HT-29 (cell line): ENCODE measurements at regions not wholly inside any gene's neighbourhood (a gene's known extent, or its start where the extent isn't known, plus 50 kb on each side); places are given as distances from the start of the nearest gene placed in this dataset.
"Not testable (repeated sequence)": the region's sequence is repeated elsewhere in the genome, so short reads cannot be mapped to it uniquely, and the experiment has no call there.

Experiments used
- DNase-seq: peaks from one replicate; pipeline ENCODE4 v3.0.0-alpha.2; 2015; ENCODE audit warnings: low spot score

DNA sequence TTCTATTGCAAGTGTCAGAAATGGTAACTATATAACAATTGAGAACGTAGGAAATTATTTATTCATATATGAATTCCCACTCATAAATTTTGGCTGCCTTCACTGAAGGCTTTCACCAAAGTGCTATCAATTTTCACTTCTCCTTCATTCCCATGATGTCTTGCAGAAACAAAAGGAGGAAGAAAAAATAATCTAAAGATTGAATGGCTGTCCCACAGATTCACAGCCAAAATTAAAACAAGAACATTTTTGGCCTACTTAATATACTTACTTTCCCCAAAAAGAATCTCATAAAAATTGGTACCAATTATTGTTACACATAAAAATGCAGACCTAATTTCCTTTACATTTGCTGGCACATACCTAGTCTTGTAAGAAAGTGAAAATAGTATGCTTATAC is 616.1 kb downstream of the CD109 start:
- no peak for DNase-seq

DNA sequence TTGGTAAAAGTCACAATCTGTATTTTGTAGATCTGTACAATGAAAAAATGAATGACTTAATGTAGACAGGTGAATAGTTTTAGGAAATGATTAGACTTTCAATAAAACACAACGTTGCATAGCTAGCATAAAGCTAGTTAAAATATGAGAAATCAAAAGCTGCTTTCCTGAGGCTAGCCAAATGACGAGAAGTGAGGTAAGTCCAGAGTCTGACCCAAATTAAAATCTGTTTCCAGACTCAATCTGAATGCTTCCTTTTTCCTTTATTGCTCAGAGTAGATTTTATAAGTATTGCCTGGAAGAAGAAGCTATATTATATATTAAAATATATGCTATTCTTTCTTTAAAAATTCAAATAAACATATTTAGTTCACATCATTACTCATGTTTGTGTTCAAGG is 615.4 kb downstream of the CD109 start:
- no peak for DNase-seq

DNA sequence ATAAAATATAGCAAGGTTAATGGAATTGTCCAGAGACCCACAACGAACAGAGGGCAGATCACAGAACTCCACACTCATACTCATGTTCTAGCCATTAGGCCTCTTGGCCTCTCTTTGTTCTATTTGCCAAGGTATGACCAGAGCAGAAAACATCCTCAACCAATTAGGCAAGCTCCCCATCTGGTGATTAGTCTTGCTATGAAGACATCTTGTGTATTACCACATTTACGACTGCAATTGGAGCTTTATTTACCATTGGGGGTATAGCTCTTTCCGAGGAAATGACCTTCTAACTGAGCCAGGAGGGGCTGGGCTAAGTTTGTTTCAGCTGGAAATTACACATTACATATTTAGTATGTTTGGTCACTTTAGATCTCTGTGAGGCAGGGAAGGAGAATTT is 593.9 kb downstream of the CD109 start:
- DNase-seq: no peak

DNA sequence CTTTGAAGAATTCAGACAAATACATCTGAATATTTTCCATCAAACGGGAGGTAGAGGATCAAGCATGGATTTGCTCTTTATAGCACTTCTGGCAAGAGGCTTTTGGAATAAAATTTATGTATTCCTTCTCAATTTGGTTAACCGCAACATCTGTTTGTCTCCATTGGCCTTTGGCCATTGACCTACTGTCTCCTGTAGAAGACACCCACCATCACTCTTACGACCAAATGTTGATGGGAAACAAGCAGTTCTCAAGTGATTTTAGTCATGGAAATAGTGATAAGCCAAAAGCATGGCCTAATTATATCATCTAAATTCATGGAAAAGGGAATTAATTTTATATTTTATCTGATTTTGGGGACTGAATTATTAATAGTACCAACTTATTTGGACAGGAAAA is 591.9 kb downstream of the CD109 start:
- no peak for DNase-seq

DNA sequence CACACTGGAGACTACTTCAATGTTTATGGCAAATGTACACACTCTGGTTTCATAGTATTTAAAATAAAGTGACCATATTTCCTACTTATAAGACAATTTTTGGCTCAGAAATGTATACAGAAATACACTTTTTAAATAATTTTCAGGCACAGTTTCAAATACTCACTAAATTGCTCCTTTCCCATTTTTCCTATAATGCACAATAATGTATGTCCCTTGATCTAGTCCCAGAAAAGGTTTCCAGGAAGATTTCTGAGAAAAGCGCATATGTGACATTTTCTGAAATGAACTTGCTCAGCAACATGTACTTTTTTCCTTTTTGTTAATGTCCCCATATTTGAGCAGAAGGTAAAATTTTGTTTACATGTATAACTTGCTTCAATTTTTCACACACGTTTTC is 591.4 kb downstream of the CD109 start:
- no peak for DNase-seq

DNA sequence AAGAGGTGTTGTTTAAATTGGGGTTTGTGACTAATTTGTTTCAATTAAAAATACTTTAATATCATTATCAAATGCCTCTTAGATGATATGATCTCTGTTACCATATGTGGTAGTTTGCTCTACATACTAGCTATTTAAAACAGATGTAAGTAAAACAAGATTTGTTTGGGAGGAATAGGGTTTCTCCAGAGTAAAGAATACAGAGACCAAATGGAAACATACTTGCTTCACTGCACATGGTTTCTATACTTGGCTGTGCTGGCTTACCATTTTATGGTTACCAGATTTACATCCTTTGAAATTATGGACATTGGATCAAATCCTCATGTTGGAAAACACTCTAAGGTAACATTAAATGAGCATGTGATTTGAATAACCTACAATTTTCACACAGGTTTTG is 588.3 kb downstream of the CD109 start:
- DNase-seq: no peak

DNA sequence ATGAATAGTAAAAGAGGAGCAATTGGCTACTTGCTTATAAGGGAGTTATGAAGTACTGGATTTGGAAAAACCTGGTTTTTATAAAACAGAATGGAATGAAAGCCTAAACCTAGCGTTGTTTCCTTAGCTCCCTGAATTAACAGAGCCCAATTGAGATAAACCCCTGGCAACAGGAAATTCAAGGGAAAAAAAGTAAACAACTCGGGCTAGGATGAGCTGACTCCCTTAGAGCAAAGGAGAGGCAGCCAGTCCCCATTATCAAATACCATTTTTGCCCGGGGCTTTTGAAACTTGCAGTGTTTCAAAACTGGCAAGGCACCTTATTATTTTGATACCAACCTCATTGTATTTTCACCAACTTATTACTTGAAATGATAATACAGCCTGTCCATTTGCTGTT is 587.5 kb downstream of the CD109 start:
- DNase-seq: no peak

DNA sequence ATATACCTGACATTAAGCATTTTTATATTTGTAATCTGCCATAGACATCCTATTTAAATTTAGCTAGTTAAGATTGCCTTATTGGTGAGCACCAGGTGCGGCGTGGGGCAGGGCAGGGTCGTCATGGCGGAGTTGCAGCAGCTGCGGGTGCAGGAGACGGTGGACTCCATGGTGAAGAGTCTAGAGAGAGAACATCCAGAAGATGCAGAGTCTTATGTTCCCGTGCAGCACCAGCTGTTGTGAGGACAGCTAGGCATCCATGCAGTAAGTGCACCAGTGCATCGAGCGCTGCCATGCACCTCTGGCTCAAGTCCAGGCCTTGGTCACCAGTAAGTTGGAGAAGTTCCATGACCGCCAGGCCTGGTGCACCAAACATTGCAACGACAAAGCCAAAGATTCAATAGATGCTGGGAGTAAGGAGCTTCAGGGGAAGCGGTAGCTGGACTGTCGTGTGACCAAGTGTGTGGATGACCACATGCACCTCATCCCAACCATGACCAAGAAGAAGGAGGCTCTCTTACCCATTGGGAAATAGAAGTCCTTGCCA is 586.2 kb downstream of the CD109 start:
- DNase-seq: no peak

DNA sequence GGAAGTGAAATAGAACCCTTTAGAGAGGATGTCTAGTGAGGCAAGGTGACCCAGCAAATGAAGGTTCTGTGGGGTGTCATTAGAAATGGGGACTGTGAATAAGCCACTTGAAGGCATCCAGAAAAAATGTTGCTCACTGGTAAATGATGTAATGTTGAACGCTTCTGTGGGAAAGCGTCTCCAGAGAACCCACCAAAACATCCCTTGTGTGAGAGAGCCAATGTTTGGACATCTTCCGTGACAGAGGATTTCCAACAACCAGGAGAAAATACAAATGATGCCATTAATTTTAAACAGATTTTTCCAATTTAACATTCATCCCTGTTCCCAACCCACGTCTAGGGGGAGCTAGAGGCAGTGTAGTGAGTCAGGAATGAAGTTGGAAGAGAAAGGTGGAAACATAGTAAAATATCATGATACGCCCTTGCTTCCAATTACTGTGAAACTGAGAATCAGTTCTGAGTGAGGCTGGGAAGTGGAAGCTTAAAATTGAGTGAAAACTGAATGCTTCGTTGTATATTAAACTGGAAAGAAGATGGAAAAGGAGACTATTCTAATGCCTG is 584.2 kb downstream of the CD109 start:
- peak; percentile 14 for DNase-seq

DNA sequence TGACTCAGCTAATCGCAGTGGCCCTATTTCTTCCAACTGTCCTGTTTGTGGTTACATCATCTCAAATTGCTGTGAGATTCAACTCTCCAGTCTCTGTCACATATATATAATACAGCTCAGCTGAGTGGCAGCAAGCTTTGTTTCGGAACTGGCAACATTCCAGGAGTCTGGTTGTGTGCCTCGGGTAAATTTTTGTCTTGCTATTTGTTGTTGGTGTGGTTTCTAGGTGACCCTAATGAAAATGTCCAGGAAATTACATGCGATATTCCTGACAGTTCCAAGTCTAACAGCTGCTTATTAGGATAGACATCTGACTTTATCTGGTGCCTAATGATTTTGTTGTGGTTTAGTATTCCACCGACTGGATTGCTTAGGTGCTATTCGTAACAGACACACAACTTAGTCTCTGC is 581.8 kb downstream of the CD109 start:
- peak; percentile 32 for DNase-seq

DNA sequence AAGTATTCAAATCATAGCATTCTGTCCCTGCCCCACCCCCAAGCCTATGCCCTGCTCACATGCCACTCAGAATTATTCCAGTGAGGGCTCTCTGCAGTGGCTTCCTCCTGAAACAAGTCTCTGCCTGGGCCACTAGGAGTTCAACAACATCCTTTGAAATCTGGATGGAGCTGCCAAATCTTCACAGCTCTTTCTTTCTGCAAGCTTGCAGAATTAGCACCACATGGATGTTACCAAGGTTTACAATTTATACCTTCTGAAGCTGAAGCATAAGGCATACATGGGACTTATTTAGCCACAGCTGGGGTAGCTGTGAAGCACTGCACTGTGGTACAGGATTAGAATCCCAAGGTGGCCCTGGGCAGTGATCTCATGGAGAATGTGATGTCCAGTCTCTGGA is 577.5 kb downstream of the CD109 start:
- DNase-seq: no peak

DNA sequence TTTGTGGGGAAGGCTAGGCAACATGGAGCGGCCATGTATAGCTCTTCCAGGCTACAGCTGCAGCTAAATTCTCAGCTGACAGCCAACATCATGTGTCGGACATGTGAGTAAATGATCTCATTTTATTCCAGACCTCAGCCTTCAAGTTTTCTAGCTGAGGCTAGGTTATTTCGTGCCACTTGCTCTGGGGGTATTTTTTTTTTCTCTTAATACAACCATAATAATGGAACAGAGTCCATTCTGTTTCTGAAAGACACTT is 573.5 kb downstream of the CD109 start:
- no peak for DNase-seq

DNA sequence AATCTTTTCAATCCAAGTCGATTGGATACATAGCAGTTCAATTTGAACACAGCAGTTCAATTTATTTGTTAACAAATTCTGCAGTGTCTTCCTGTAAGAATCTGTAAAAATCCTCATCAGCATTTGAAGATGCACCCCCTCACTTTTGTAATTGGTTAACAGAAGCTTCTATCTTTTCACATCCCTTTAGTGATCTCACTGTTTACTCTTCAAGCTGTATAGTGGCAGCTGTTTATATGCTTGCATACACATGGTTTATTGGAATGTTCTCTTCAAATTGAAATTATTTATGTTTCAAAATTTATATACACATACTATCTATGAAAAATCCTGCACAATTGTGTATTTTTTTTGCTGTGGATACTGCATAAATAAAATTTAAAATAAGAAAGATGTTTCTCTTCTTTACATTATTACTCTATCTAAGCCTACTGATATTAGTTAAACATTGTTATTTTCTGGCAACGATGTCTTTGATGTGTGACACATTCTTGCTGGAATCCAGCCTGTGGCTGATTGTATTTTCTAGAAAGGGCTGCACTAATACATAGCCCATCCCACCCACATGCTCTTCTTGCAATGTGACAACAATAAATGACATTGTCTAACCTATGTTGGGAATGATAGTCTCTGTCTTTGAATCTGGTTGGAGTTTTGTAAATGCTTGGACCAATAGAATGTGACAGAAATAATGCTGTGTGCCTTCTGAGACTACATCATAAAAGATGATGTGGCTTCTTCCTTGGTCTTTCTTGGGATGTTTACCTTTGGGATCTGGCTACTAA is 573.0 kb downstream of the CD109 start:
- DNase-seq: no peak

DNA sequence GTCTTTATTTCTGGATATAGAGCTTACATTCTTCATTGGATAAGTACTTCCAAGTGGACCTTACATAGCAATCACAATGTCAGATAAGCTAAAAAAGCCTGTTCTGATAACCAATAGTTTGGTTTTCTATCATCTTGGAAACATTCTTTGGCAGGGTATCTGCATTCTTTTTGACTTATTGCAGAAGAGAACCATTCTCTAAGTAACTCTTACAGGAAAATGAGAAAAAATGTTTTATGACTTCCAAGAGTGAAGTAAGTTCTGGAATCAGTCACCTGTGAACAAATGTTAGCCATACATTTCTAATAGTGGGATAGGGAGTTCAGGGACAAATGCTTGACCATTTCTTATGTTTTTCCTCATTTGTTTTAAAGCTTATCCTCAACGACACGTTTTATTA is 564.0 kb downstream of the CD109 start:
- DNase-seq: no peak

DNA sequence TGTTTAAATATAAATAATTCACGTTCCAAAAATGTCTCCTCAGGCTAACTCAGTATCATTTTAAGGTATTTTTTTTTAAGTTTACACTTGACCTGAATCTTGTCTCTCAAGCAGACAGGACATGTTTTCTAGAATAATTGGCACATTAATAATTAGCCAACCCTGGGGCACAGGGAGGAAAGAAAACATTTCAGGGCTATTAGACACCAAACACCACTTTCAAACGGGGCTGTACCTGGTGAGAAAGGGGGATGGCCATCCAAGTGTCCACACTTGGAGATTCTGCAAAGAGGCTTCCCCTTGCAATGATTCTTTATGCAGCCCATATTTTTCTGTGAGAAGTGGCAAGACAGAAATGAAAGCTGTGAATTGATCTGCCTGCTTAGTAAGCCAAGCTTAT is 560.8 kb downstream of the CD109 start:
- DNase-seq: peak; percentile 25

DNA sequence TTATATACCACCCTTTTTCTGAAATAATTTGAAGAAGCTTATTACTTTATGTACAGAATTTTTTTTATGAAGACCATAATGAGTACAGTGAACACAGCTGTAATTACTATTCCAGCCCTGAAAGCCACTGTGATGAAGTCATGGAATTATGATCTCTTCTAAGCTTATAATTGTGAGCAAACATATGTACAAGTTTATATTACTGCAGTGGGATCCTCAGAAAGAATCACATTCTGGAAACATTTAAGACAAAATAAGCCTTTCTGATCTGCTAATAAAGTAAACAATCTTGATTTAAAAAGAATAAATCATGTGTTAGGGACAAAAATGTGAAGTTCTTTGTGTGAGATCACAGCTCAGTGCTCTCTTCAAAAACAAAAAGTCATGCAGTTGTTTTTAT is 560.4 kb downstream of the CD109 start:
- DNase-seq: no peak

DNA sequence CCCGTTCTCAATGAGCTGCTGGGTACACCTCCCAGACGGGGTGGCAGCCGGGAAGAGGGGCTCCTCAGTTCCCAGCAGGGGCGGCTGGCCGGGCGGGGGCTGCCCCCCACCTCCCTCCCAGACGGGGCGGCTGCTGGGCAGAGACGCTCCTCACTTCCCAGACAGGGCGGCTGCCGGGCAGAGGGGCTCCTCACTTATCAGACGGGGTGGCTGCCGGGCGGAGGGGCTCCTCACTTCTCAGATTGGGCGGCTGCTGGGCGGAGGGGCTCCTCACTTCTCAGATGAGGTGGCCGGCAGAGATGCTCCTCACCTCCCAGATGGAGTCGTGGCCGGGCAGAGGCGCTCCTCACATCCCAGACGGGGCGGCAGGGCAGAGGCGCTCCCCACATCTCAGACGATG is 559.0 kb downstream of the CD109 start:
- DNase-seq: not testable (repeated sequence)

DNA sequence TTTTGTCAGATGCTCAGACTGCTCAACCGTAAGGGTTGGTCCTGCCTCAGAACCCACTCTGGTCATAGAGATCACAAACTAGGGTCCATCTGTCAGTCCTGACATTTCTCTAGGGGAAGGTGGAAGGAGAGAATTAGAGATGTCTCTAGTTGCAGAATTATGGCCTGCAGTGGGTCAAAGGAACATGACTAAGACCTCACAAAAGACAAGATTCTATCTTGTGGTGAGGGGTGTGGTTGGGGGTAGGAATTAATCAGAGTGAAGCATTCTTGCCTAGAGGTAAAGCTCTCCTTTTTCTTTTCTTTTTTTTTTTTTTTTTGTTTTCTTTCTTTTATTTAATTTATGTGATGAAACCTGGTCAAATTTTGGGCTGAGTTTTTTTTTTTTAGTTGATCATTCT is 558.1 kb downstream of the CD109 start:
- not testable (repeated sequence) for DNase-seq

DNA sequence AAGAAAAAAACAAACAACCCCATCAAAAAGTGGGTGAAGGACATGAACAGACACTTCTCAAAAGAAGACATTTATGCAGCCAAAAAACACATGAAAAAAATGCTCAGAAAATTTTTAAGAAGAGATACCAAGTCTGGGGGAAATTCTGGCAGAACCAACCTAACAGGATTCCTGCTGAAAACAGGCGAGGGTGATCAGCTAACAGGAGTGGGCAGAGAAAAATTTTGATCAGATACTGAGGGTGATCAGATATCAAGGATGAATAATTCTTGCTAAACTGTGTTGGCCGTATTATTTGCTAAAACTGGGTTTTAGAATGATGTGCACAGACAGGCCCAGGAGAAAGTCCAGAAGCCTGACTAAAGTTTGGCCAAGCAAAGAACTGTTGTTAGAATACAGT is 557.3 kb downstream of the CD109 start:
- DNase-seq: no peak

DNA sequence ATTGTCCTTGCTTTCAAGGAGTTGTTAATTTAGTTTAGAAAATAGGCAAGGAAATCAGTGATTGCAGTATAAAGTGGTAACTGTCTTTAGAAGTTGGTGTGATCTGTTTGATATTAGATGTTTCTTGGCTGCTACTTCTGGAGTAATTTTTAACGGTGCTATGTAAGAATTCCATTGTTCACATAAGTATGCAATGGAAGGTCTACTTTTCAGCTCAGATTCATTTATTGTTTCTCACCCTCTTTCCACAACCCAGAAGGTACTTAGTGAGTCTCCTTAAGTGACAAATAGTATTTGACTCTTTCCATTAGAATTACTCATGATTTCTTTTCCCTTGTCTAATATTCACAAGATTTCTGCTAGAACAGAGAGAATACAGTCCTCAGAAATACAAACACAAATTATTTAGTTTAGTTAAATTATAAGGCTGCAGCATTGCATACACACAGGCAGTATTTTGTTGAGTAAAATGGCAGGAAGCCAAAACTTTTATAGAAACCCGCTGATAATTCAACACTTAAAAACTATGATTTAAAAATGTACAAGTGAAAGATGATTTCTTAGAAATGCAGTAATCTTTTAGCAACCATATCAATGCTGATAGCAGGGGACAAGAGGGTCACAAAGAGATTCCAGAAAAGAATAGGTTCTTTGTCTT is 554.3 kb downstream of the CD109 start:
- peak; percentile 49 for DNase-seq

DNA sequence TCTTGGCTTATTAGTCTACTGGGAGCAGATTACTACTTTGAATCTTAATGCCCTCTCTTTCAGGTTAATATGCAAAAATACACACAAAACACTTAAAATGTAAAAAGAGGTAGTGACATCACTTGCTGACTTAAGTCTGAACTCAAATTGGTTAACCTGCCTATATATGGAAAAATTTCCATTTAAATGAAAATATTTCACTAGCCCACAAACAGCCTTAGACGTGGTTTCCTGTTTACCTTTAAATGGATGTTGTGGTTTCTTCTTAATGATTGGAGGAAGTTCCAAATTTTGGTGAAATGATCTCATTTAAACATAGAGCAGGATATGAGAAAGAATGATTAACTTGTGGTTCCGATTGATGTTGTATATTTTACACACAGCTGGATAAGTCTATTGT is 553.7 kb downstream of the CD109 start:
- DNase-seq: no peak

DNA sequence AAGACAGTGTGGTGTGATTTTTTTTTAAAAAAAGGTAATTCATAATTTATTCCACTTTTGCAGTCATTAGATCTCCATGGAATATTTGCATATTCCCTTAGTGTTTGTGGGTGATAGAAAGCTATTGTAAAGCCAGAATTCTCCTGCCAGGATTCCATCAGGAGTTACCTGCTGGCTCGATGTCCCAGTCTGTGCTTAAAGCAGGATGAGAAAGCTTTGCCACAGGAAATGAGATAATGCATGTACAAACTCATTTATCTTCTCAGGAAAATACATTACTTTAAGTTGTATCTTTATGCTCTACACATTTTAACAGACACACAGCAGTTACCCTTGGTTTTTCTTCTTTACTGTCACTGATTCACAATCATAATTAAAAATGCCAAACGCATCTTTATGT is 553.0 kb downstream of the CD109 start:
- DNase-seq: no peak

DNA sequence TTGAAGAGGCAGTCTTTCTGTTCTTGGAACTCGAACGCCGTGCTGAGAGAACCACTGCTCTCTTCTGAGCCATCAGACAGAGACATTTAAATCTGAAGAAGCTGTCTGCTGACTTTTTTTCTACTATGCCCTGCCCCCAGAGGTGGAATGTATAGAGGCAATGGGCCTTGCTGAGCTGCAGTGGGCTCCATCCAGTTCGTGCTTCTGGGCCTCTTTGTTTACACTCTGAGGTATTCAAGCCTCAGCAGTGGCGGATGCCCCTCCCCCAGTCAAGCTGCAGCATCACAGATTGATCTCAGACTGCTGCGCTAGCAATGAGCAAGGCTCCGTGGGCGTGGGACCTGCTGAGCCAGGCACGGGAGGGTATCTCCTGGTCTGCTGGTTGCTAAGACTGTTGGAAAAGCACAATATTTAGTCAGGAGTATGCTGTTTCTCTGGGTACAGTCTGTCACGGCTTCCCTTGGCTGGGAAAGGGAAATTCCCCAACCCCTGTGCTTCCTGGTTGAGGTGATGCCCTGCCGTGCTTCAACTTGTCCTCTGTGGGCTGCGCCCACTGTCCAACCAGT is 526.8 kb downstream of the CD109 start:
- DNase-seq: no peak
